CD4-positive, alpha-beta T cell (primary cell): ENCODE measurements at regions not wholly inside any gene's neighbourhood (a gene's known extent, or its start where the extent isn't known, plus 50 kb on each side); places are given as distances from the start of the nearest gene placed in this dataset.
"Not testable (repeated sequence)": the region's sequence is repeated elsewhere in the genome, so short reads cannot be mapped to it uniquely, and the experiment has no call there.

Experiments used
- ATAC-seq: fragments of 200-7000 bp; cut with Tn5 transposase; one replicate; pipeline ENCODE4 v1.10.0; 2022; ENCODE audit warnings: mild to moderate bottlenecking; ENCODE audit not compliant: poor library complexity
- CTCF ChIA-PET: fragments of 350-600 bp; sonication (Branson Sonifier 250); formaldehyde crosslinking; loops from one replicate; lab custom pipeline; 2021; ENCODE audit warnings: antibody characterized with exemption, inconsistent platforms; lab: Charles Lee
- POLR2A ChIA-PET: fragments of 350-600 bp; sonication (Branson Sonifier 250); formaldehyde crosslinking; loops from one replicate; lab custom pipeline; 2021; ENCODE audit warnings: antibody characterized with exemption, inconsistent platforms; lab: Charles Lee
- DNase-seq, 14 experiments: peaks; one replicate each; pipeline ENCODE4 v3.0.0-alpha.2; 2013 to 2020; ENCODE audit warnings: mixed read lengths in 2 of 14
- H3K27ac ChIP-seq, 2 donors: one replicate each; pipeline versions ENCODE4 v1.5.1 to v1.7.0; 2013; ENCODE audit warnings: low read length in 2 of 2, low read depth in 1 of 2, mild to moderate bottlenecking in 1 of 2
- H3K27me3 ChIP-seq, 2 experiments: 1 replicate in 1 of 2; 2 replicates in 1 of 2; pipeline versions ENCODE4 v1.6.1 to v1.7.0; 2013; ENCODE audit warnings: low read length in 2 of 2, control low read depth in 1 of 2, mild to moderate bottlenecking in 1 of 2, moderate library complexity in 1 of 2; ENCODE audit not compliant: insufficient read depth in 2 of 2, control insufficient read depth in 1 of 2
- H3K36me3 ChIP-seq: one replicate; pipeline ENCODE4 v1.6.1; 2013; ENCODE audit warnings: low read length, control low read depth; ENCODE audit not compliant: insufficient read depth
- H3K4me1 ChIP-seq: one replicate; pipeline ENCODE4 v1.6.1; 2013; ENCODE audit warnings: low read length, control low read depth; ENCODE audit not compliant: insufficient read depth
- H3K4me3 ChIP-seq: one replicate; pipeline ENCODE4 v1.5.1; 2013; ENCODE audit warnings: mild to moderate bottlenecking, low read length, moderate library complexity
- H3K9me3 ChIP-seq, 2 experiments: 1 replicate in 1 of 2; 2 replicates in 1 of 2; pipeline versions ENCODE4 v1.6.1 to v1.7.0; 2013; ENCODE audit warnings: low read length in 2 of 2, mild to moderate bottlenecking in 2 of 2, control low read depth in 1 of 2, moderate library complexity in 1 of 2; ENCODE audit not compliant: control insufficient read depth in 1 of 2, insufficient read depth in 1 of 2
- H3K27ac Mint-ChIP-seq: one replicate; pipeline ENCODE4 v1.8.0; 2020; ENCODE audit warnings: mixed read lengths
- H3K27me3 Mint-ChIP-seq: one replicate; pipeline ENCODE4 v1.8.0; 2021; ENCODE audit warnings: mixed read lengths
- H3K36me3 Mint-ChIP-seq: one replicate; pipeline ENCODE4 v1.8.0; 2021; ENCODE audit warnings: low read depth, mixed read lengths
- H3K4me1 Mint-ChIP-seq: one replicate; pipeline ENCODE4 v1.8.0; 2021; ENCODE audit warnings: low read depth, mixed read lengths
- H3K4me3 Mint-ChIP-seq: one replicate; pipeline ENCODE4 v1.8.0; 2020; ENCODE audit warnings: mild to moderate bottlenecking, mixed read lengths
- H3K9me3 Mint-ChIP-seq: one replicate; pipeline ENCODE4 v1.8.0; 2020; ENCODE audit warnings: mixed read lengths
- CTCF ChIP-seq: fragments of 200-600 bp; IDR thresholded peaks from one replicate; pipeline ENCODE4 v1.8.0; 2022; ENCODE audit warnings: antibody characterized with exemption, mild to moderate bottlenecking
- intact Hi-C, 2 experiments: fragments of 100-400 bp; cut with DNase I in 1 of 2; cut with micrococcal nuclease in 1 of 2; formaldehyde crosslinking; loops; one replicate each; pipeline versions ENCODE4 v1.15.1 to v1.9.0; 2023 to 2025; cut with DNase I, micrococcal nuclease

- no peak for TF ChIP-seq CTCF
- Histone ChIP-seq H3K4me1 (no peaks in the 10 kb centered on the region), H3K27ac (no peak overlapping the region), H3K36me3 (no peaks in the 10 kb centered on the region), H3K27me3 (no peaks in the 10 kb centered on the region), H3K4me3 (no peak overlapping the region), H3K9me3 (peaks cover 0 to 3% of the 10 kb centered on the region in 2 experiments)
- no peak overlapping the region for H3K27ac Mint-ChIP-seq
- no peaks in the 10 kb centered on the region for H3K27me3 Mint-ChIP-seq
- H3K4me1 Mint-ChIP-seq = no peaks in the 10 kb centered on the region
- DNase-seq (no peak), ATAC-seq (no peak)
- intact Hi-C loops = no loop called here
- H3K9me3 Mint-ChIP-seq = peaks cover 11% of the 10 kb centered on the region
- no peak overlapping the region for H3K4me3 Mint-ChIP-seq
- ChIA-PET CTCF (no interaction called here), POLR2A (no interaction called here)
- H3K36me3 Mint-ChIP-seq = no peaks in the 10 kb centered on the region
Measured at GRCh38 chr4:43607827-43608461, 715.4 kb downstream of the GRXCR1 start.

DNA sequence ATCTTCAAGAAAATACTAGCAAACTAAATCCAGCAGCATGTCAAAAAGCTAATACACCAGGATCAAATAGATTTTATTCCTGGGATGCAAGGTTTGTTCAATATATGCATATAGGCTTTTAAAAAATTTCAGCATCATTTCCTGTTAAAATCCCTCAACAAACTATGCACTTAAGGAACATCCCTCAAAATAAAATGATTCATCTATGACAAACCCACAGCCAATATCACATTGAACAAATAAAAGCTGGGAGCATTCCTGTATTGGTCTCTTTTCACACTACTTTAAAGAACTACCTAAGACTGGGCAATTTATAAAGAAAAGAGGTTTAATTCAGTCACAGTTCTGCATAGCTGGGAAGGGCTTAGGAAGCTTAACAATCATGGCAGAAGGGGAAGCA is 726.7 kb downstream of the GRXCR1 start:
- no peaks in the 10 kb centered on the region for H3K27me3 Mint-ChIP-seq
- no peak overlapping the region for H3K4me3 ChIP-seq
- no peaks in the 10 kb centered on the region for H3K27me3 ChIP-seq
- no peaks in the 10 kb centered on the region for H3K36me3 Mint-ChIP-seq
- POLR2A ChIA-PET = no interaction called here
- no peaks in the 10 kb centered on the region for H3K4me1 ChIP-seq
- TF ChIP-seq CTCF = no peak
- no peak overlapping the region for H3K4me3 Mint-ChIP-seq
- ATAC-seq (no peak), DNase-seq (no peak)
- intact Hi-C loops = no loop called here
- no peaks in the 10 kb centered on the region for H3K4me1 Mint-ChIP-seq
- peaks cover 28% of the 10 kb centered on the region for H3K9me3 Mint-ChIP-seq
- H3K27ac Mint-ChIP-seq = no peak overlapping the region
- peaks cover 0 to 7% of the 10 kb centered on the region in 2 experiments for H3K9me3 ChIP-seq
- H3K27ac ChIP-seq = no peak overlapping the region
- H3K36me3 ChIP-seq = no peaks in the 10 kb centered on the region
- CTCF ChIA-PET = no interaction called here

DNA sequence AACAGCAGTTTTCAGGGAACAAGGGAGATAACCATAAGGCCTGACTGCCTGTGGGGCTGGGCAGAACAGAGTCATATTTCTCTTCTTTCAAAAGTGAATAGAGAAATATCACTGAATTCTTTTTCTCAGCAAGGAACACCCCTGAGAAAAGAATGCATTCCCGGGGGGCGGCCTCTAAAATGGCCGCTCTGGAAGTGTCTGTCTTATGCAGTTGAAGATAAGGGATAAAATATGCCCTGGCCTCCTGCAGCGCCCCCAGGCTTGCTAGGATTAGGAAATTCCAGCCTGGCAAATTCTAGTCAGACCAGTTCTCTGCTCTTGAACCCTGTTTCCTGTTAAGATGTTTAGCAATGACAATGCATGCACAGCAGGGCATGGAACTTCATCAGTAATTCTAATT is 745.4 kb downstream of the GRXCR1 start:
- H3K9me3 ChIP-seq, ATAC-seq, H3K27me3 ChIP-seq, POLR2A ChIA-PET, H3K27ac Mint-ChIP-seq, H3K36me3 ChIP-seq, H3K4me1 ChIP-seq, H3K4me3 Mint-ChIP-seq, CTCF ChIA-PET, H3K4me1 Mint-ChIP-seq, H3K27ac ChIP-seq, H3K36me3 Mint-ChIP-seq, DNase-seq, H3K4me3 ChIP-seq, H3K27me3 Mint-ChIP-seq, intact Hi-C loops: not testable (repeated sequence)
- peaks cover 13% of the 10 kb centered on the region for H3K9me3 Mint-ChIP-seq

- H3K4me3 ChIP-seq = no peak overlapping the region
- TF ChIP-seq CTCF = no peak
- CTCF ChIA-PET = no interaction called here
- no peaks in the 10 kb centered on the region for H3K9me3 Mint-ChIP-seq
- POLR2A ChIA-PET = no interaction called here
- DNase-seq = no peak
- no peaks in the 10 kb centered on the region for H3K4me1 ChIP-seq
- H3K4me3 Mint-ChIP-seq = no peak overlapping the region
- no peaks in the 10 kb centered on the region for H3K36me3 ChIP-seq
- H3K27me3 Mint-ChIP-seq = no peaks in the 10 kb centered on the region
- H3K9me3 ChIP-seq = peaks cover 0 to 4% of the 10 kb centered on the region in 2 experiments
- intact Hi-C loops = no loop called here
- no peaks in the 10 kb centered on the region for H3K27me3 ChIP-seq
- no peaks in the 10 kb centered on the region for H3K36me3 Mint-ChIP-seq
- no peak for ATAC-seq
- H3K4me1 Mint-ChIP-seq = no peaks in the 10 kb centered on the region
- no peak overlapping the region for H3K27ac Mint-ChIP-seq
- no peak overlapping the region for H3K27ac ChIP-seq
Measured at GRCh38 chr4:43651991-43652390, 759.5 kb downstream of the GRXCR1 start.

GRCh38 chr4:43659547-43659946 is 767.0 kb downstream of the GRXCR1 start:
- ATAC-seq, H3K36me3 ChIP-seq, H3K4me3 ChIP-seq, intact Hi-C loops, POLR2A ChIA-PET, H3K4me3 Mint-ChIP-seq, H3K27me3 Mint-ChIP-seq, H3K36me3 Mint-ChIP-seq, H3K27me3 ChIP-seq, H3K4me1 Mint-ChIP-seq, CTCF ChIA-PET, H3K27ac Mint-ChIP-seq, H3K4me1 ChIP-seq, H3K9me3 ChIP-seq, H3K27ac ChIP-seq, DNase-seq: not testable (repeated sequence)
- H3K9me3 Mint-ChIP-seq = peaks cover 10% of the 10 kb centered on the region
